HepG2 (cell line): ENCODE measurements at regions not wholly inside any gene's neighbourhood (a gene's known extent, or its start where the extent isn't known, plus 50 kb on each side); places are given as distances from the start of the nearest gene placed in this dataset.

Experiments
- CAMTA2 ChIP-seq: sonication (generic); formaldehyde crosslinking; IDR thresholded peaks from 2 replicates; pipeline ENCODE4 v1.4.0; 2020; ENCODE audit warnings: mild to moderate bottlenecking, missing genetic modification reagents, borderline replicate concordance
- CREB1 ChIP-seq, 2 experiments: fragments of 450-650 bp in 1 of 2; IDR thresholded peaks; 2 replicates each; pipeline ENCODE4 v1.6.1; 2016 to 2017; ENCODE audit warnings: control low read depth in 1 of 2, mild to moderate bottlenecking in 1 of 2, missing compliant biosample characterization in 1 of 2, missing genetic modification characterization in 1 of 2
- GATAD2A ChIP-seq: IDR thresholded peaks from 2 replicates; pipeline ENCODE4 v1.6.1; 2016
- ISL2 ChIP-seq: sonication (generic); formaldehyde crosslinking; IDR thresholded peaks from 2 replicates; pipeline ENCODE4 v1.5.0; 2020; ENCODE audit warnings: missing genetic modification reagents
- NBN ChIP-seq: fragments of 450-650 bp; conservative IDR thresholded peaks from 2 replicates; pipeline ENCODE4 v1.6.1; 2017
- PAWR ChIP-seq: sonication (generic); formaldehyde crosslinking; IDR thresholded peaks from 2 replicates; pipeline ENCODE4 v1.4.0; 2020; ENCODE audit warnings: missing genetic modification reagents, mild to moderate bottlenecking, borderline replicate concordance
- RBM22 ChIP-seq: fragments of 200-400 bp; formaldehyde crosslinking; optimal IDR thresholded peaks from 2 replicates; pipeline ENCODE3; 2017; ENCODE audit warnings: mild to moderate bottlenecking, low read length, moderate library complexity
- REPIN1 ChIP-seq: sonication (generic); formaldehyde crosslinking; IDR thresholded peaks from 2 replicates; pipeline ENCODE4 v1.8.0; 2022; ENCODE audit warnings: missing genetic modification reagents, low read depth, mild to moderate bottlenecking, borderline replicate concordance
- RFX1 ChIP-seq: fragments of 450-650 bp; IDR thresholded peaks from 2 replicates; pipeline ENCODE4 v1.6.1; 2017
- SAFB2 ChIP-seq: sonication (generic); formaldehyde crosslinking; IDR thresholded peaks from 2 replicates; pipeline ENCODE4 v1.5.1; 2020; ENCODE audit warnings: missing genetic modification reagents, low read depth, mild to moderate bottlenecking, borderline replicate concordance
- SPEN ChIP-seq: sonication (generic); formaldehyde crosslinking; IDR thresholded peaks from 2 replicates; pipeline ENCODE4 v1.5.1; 2020; ENCODE audit warnings: low read depth, mild to moderate bottlenecking, missing genetic modification reagents
- TAF1 ChIP-seq: sonication (generic); formaldehyde crosslinking; IDR thresholded peaks from 2 replicates; pipeline ENCODE4 v1.4.0; 2020; ENCODE audit warnings: missing genetic modification reagents
- ZBTB21 ChIP-seq: sonication (generic); formaldehyde crosslinking; IDR thresholded peaks from 2 replicates; pipeline ENCODE4 v1.4.0; 2020; ENCODE audit warnings: missing genetic modification reagents
- ZFP82 ChIP-seq: sonication (generic); formaldehyde crosslinking; IDR thresholded peaks from 2 replicates; pipeline ENCODE4 v1.5.1; 2020; ENCODE audit warnings: mild to moderate bottlenecking, missing genetic modification reagents, borderline replicate concordance
- ZNF136 ChIP-seq: sonication (generic); formaldehyde crosslinking; IDR thresholded peaks from 2 replicates; pipeline ENCODE4 v1.8.1; 2022; ENCODE audit warnings: low read depth, mild to moderate bottlenecking, moderate library complexity, missing genetic modification reagents
- ZNF335 ChIP-seq: sonication (generic); formaldehyde crosslinking; IDR thresholded peaks from 2 replicates; pipeline ENCODE4 v1.4.0; 2020; ENCODE audit warnings: missing genetic modification reagents
- ZNF33A ChIP-seq: sonication (generic); formaldehyde crosslinking; IDR thresholded peaks from 2 replicates; pipeline ENCODE4 v1.5.1; 2020; ENCODE audit warnings: missing genetic modification reagents, mild to moderate bottlenecking, moderate library complexity, borderline replicate concordance
- ZNF570 ChIP-seq: sonication (generic); formaldehyde crosslinking; IDR thresholded peaks from 2 replicates; pipeline ENCODE4 v1.4.0; 2020; ENCODE audit warnings: mild to moderate bottlenecking, missing genetic modification reagents, borderline replicate concordance
- ZNF703 ChIP-seq: sonication (generic); formaldehyde crosslinking; IDR thresholded peaks from 2 replicates; pipeline ENCODE4 v1.5.1; 2020; ENCODE audit warnings: missing genetic modification reagents, mild to moderate bottlenecking, moderate library complexity, borderline replicate concordance
- TF ChIP-seq, protein P1 (sequence below): sonication (generic); formaldehyde crosslinking; IDR thresholded peaks from 2 replicates; pipeline ENCODE4 v1.5.1; 2020; ENCODE audit warnings: missing genetic modification reagents, mild to moderate bottlenecking, borderline replicate concordance
- TF ChIP-seq, protein P2 (sequence below): sonication (generic); formaldehyde crosslinking; IDR thresholded peaks from 2 replicates; pipeline ENCODE4 v1.4.0; 2020; ENCODE audit warnings: missing genetic modification reagents, borderline replicate concordance
- TF ChIP-seq, protein P3 (sequence below): sonication (generic); formaldehyde crosslinking; IDR thresholded peaks from 2 replicates; pipeline ENCODE4 v1.4.0; 2020; ENCODE audit warnings: missing genetic modification reagents, low read depth, mild to moderate bottlenecking, borderline replicate concordance
- TF ChIP-seq, protein P4 (sequence below): sonication (generic); formaldehyde crosslinking; IDR thresholded peaks from 2 replicates; pipeline ENCODE4 v1.8.1; 2023; ENCODE audit warnings: mild to moderate bottlenecking, inconsistent platforms, moderate library complexity, missing genetic modification reagents, borderline replicate concordance

DNA sequence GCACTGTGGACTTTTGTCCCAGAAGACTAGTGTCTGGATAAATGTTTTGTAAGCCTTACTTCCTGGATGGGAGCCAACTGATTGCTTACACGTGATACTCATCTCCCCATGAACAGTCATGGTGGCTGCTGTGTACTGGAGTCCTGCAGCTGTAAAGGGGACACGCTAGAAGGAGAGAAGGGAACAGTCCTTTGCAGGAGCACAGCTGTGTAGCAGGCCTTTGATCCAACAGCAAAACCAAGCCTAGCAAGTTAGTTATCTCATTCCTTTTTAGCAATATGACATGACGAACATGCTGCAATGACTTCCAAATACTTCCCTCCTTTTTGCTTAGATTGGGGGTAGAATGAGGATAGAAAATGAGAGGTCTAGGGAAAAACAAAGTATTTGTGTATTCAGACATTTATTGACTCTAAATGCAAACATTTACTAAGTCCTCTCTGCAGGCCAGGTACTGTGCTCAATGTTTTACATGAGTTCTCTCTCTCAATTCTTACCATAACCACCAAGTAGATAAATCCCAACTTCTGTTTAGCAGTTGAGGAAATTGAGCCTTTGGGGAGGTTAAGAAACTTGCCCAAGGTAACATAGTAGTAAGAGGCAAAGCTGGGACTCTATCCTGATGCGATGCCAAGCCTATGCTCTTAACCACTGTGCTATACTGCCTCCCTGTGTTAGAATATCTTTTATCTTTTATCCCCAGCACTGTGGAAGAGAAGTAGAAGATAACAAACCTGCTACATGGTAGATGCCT lies 55.4 kb upstream of the CD28 start (continued):
- TF ChIP-seq ZNF136 (CRISPR knock-in tag), result no peak
- TF ChIP-seq, protein P1, sequence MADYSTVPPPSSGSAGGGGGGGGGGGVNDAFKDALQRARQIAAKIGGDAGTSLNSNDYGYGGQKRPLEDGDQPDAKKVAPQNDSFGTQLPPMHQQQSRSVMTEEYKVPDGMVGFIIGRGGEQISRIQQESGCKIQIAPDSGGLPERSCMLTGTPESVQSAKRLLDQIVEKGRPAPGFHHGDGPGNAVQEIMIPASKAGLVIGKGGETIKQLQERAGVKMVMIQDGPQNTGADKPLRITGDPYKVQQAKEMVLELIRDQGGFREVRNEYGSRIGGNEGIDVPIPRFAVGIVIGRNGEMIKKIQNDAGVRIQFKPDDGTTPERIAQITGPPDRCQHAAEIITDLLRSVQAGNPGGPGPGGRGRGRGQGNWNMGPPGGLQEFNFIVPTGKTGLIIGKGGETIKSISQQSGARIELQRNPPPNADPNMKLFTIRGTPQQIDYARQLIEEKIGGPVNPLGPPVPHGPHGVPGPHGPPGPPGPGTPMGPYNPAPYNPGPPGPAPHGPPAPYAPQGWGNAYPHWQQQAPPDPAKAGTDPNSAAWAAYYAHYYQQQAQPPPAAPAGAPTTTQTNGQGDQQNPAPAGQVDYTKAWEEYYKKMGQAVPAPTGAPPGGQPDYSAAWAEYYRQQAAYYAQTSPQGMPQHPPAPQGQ, result no peak
- peak; percentile 32; the same call in 1 of the 2 replicates for TF ChIP-seq CREB1 (IDR thresholded peaks at IDR 0.05)
- peak; percentile 66 for TF ChIP-seq CREB1 (CRISPR knock-in tag; IDR thresholded peaks at IDR 0.05)
- peak; percentile 87 for TF ChIP-seq GATAD2A (CRISPR knock-in tag)
- TF ChIP-seq, protein P2, sequence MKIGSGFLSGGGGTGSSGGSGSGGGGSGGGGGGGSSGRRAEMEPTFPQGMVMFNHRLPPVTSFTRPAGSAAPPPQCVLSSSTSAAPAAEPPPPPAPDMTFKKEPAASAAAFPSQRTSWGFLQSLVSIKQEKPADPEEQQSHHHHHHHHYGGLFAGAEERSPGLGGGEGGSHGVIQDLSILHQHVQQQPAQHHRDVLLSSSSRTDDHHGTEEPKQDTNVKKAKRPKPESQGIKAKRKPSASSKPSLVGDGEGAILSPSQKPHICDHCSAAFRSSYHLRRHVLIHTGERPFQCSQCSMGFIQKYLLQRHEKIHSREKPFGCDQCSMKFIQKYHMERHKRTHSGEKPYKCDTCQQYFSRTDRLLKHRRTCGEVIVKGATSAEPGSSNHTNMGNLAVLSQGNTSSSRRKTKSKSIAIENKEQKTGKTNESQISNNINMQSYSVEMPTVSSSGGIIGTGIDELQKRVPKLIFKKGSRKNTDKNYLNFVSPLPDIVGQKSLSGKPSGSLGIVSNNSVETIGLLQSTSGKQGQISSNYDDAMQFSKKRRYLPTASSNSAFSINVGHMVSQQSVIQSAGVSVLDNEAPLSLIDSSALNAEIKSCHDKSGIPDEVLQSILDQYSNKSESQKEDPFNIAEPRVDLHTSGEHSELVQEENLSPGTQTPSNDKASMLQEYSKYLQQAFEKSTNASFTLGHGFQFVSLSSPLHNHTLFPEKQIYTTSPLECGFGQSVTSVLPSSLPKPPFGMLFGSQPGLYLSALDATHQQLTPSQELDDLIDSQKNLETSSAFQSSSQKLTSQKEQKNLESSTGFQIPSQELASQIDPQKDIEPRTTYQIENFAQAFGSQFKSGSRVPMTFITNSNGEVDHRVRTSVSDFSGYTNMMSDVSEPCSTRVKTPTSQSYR (CRISPR knock-in tag), result peak; percentile 37; the same call in 1 of the 2 replicates
- TF ChIP-seq ZFP82 (CRISPR knock-in tag), result no peak
- TF ChIP-seq ISL2 (CRISPR knock-in tag), result peak; percentile 8; the same call in 1 of the 2 replicates
- no peak for TF ChIP-seq ZBTB21 (CRISPR knock-in tag)
- peak; percentile 55; the same call in 1 of the 2 replicates for TF ChIP-seq ZNF335
- no peak for TF ChIP-seq ZNF703
- TF ChIP-seq PAWR (CRISPR knock-in tag), result no peak
- no peak for TF ChIP-seq SPEN (CRISPR knock-in tag)
- no peak for TF ChIP-seq RBM22
- no peak for TF ChIP-seq ZNF33A (CRISPR knock-in tag)
- no peak for TF ChIP-seq ZNF570 (CRISPR knock-in tag)
- TF ChIP-seq CAMTA2 (CRISPR knock-in tag), result no peak
- no peak for TF ChIP-seq REPIN1
- TF ChIP-seq RFX1, result no peak
- TF ChIP-seq, protein P3, sequence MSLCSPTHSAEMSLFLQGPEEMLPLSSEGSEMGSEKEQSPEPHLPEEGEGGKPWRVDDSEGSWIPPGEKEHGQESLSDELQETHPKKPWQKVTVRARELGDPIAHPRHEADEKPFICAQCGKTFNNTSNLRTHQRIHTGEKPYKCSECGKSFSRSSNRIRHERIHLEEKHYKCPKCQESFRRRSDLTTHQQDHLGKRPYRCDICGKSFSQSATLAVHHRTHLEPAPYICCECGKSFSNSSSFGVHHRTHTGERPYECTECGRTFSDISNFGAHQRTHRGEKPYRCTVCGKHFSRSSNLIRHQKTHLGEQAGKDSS, result peak; percentile 59; the same call in 1 of the 2 replicates
- TF ChIP-seq SAFB2 (CRISPR knock-in tag), result no peak; the same call in 1 of the 2 replicates
- TF ChIP-seq, protein P4, sequence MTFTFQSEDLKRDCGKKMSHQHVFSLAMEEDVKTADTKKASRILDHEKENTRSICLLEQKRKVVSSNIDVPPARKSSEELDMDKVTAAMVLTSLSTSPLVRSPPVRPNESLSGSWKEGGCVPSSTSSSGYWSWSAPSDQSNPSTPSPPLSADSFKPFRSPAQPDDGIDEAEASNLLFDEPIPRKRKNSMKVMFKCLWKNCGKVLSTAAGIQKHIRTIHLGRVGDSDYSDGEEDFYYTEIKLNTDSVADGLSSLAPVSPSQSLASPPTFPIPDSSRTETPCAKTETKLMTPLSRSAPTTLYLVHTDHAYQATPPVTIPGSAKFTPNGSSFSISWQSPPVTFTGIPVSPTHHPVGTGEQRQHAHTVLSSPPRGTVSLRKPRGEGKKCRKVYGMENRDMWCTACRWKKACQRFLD (CRISPR knock-in tag), result no peak
- peak; percentile 65 for TF ChIP-seq TAF1 (CRISPR knock-in tag)
- TF ChIP-seq NBN, result no peak
